Astrocyte (in vitro differentiated cells and primary cell): ENCODE measurements at regions not wholly inside any gene's neighbourhood (a gene's known extent, or its start where the extent isn't known, plus 50 kb on each side); places are given as distances from the start of the nearest gene placed in this dataset.
A peak's percentile ranks its signal among the peaks of the same experiment; 100 is the strongest.

Source experiments
- DNase-seq: peaks from one replicate; pipeline ENCODE4 v3.0.0-alpha.2; 2010; ENCODE audit warnings: low read depth
- FAIRE-seq: peaks from 2 replicates; lab custom pipeline; 2011; peaks lifted over from hg19 to GRCh38; lab: Jason Lieb, UNC
- H2AFZ ChIP-seq: 2 replicates; pipeline ENCODE4 v1.6.0; 2012; ENCODE audit warnings: low read depth, low read length, inconsistent platforms
- H3K27ac ChIP-seq: 2 replicates; pipeline ENCODE4 v1.5.1; 2011; ENCODE audit warnings: low read depth, low read length, inconsistent platforms
- H3K27me3 ChIP-seq: 2 replicates; pipeline ENCODE4 v1.6.0; 2011; ENCODE audit warnings: low read length, inconsistent platforms; ENCODE audit not compliant: insufficient read depth
- H3K36me3 ChIP-seq: 2 replicates; pipeline ENCODE4 v1.5.1; 2011; ENCODE audit warnings: low read length, inconsistent platforms; ENCODE audit not compliant: insufficient read depth
- H3K4me1 ChIP-seq: 2 replicates; pipeline ENCODE4 v1.5.1; 2011; ENCODE audit warnings: low read length, inconsistent platforms; ENCODE audit not compliant: insufficient read depth
- H3K4me2 ChIP-seq: 2 replicates; pipeline ENCODE4 v1.6.0; 2012; ENCODE audit warnings: low read length, inconsistent platforms
- H3K4me3 ChIP-seq: 2 replicates; pipeline ENCODE4 v1.5.1; 2011; ENCODE audit warnings: low read depth, mild to moderate bottlenecking, low read length, inconsistent platforms; ENCODE audit not compliant: insufficient read depth
- H3K79me2 ChIP-seq: 2 replicates; pipeline ENCODE4 v1.6.0; 2012; ENCODE audit warnings: mild to moderate bottlenecking, low read length, inconsistent platforms; ENCODE audit not compliant: insufficient read depth
- H3K9ac ChIP-seq: 2 replicates; pipeline ENCODE4 v1.6.0; 2012; ENCODE audit warnings: mild to moderate bottlenecking, low read length, inconsistent platforms
- H3K9me3 ChIP-seq: 2 replicates; pipeline ENCODE4 v1.5.1; 2012; ENCODE audit warnings: low read depth, mild to moderate bottlenecking, low read length, inconsistent platforms; ENCODE audit not compliant: insufficient read depth
- H4K20me1 ChIP-seq: 2 replicates; pipeline ENCODE4 v1.6.0; 2012; ENCODE audit warnings: low read length, inconsistent platforms; ENCODE audit not compliant: insufficient read depth
- H3K27ac Mint-ChIP-seq: one replicate; pipeline ENCODE4 v1.8.0; 2021; ENCODE audit warnings: mild to moderate bottlenecking, mixed read lengths; ENCODE audit not compliant: unreplicated experiment
- H3K27me3 Mint-ChIP-seq: one replicate; pipeline ENCODE4 v1.8.0; 2021; ENCODE audit warnings: low read depth, mixed read lengths; ENCODE audit not compliant: unreplicated experiment
- H3K36me3 Mint-ChIP-seq: one replicate; pipeline ENCODE4 v1.8.0; 2021; ENCODE audit warnings: low read depth, mixed read lengths; ENCODE audit not compliant: unreplicated experiment
- H3K4me1 Mint-ChIP-seq: one replicate; pipeline ENCODE4 v1.8.0; 2021; ENCODE audit warnings: low read depth, mixed read lengths; ENCODE audit not compliant: unreplicated experiment
- H3K4me3 Mint-ChIP-seq: one replicate; pipeline ENCODE4 v1.8.0; 2021; ENCODE audit warnings: mild to moderate bottlenecking, moderate library complexity, mixed read lengths; ENCODE audit not compliant: unreplicated experiment
- H3K9me3 Mint-ChIP-seq: one replicate; pipeline ENCODE4 v1.8.0; 2021; ENCODE audit warnings: mild to moderate bottlenecking, mixed read lengths; ENCODE audit not compliant: unreplicated experiment
- EZH2 ChIP-seq: IDR thresholded peaks from 2 replicates; pipeline ENCODE4 v1.6.1; 2012; ENCODE audit warnings: mild to moderate bottlenecking, low read length, inconsistent platforms; ENCODE audit not compliant: insufficient read depth
- TF ChIP-seq, protein P1 (sequence below): IDR thresholded peaks from 2 replicates; pipeline ENCODE4 v1.5.1; 2011; ENCODE audit warnings: low read depth, mild to moderate bottlenecking, inconsistent platforms, low read length, moderate library complexity; ENCODE audit not compliant: insufficient read depth

DNA sequence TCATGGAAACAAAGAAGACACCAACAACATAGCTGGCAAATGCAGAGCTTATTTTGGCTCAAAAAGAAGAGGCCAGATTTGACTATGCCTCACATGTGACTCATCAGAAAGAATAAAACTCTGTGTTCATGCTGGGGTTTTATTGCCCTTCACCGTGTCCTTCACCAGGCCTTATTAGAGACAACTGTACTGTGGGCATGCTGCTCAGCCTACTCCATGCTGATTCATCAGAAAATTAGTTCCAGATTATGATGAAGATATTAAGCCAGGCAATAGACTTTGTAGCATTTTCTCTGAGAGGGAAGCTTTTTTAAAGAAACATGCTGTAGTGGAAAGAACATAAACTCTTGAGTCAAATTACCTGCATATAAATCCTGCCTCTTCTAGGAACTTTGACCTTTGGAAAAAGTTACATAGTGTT is 89.8 kb downstream of the CYB561 start:
- Mint-ChIP-seq H3K4me1 (peaks cover 26% of the 10 kb centered on the region), H3K9me3 (no peaks in the 10 kb centered on the region), H3K27me3 (no peaks in the 10 kb centered on the region), H3K4me3 (no peak overlapping the region), H3K36me3 (peaks cover 15% of the 10 kb centered on the region), H3K27ac (peak overlapping the region; percentile 70)
- Histone ChIP-seq H3K9ac (peak overlapping the region; percentile 24), H3K36me3 (no peaks in the 10 kb centered on the region), H3K79me2 (peaks cover 3% of the 10 kb centered on the region), H3K27me3 (no peaks in the 10 kb centered on the region), H3K4me1 (peaks cover 34% of the 10 kb centered on the region), H4K20me1 (peaks cover 3% of the 10 kb centered on the region), H3K27ac (peak overlapping the region; percentile 81), H3K4me2 (peak overlapping the region; percentile 72), H3K4me3 (no peak overlapping the region), H3K9me3 (no peaks in the 10 kb centered on the region), H2AFZ (no peak overlapping the region)
- peak; percentile 88 for FAIRE-seq
- DNase-seq: peak; percentile 90
- TF ChIP-seq, protein P1, sequence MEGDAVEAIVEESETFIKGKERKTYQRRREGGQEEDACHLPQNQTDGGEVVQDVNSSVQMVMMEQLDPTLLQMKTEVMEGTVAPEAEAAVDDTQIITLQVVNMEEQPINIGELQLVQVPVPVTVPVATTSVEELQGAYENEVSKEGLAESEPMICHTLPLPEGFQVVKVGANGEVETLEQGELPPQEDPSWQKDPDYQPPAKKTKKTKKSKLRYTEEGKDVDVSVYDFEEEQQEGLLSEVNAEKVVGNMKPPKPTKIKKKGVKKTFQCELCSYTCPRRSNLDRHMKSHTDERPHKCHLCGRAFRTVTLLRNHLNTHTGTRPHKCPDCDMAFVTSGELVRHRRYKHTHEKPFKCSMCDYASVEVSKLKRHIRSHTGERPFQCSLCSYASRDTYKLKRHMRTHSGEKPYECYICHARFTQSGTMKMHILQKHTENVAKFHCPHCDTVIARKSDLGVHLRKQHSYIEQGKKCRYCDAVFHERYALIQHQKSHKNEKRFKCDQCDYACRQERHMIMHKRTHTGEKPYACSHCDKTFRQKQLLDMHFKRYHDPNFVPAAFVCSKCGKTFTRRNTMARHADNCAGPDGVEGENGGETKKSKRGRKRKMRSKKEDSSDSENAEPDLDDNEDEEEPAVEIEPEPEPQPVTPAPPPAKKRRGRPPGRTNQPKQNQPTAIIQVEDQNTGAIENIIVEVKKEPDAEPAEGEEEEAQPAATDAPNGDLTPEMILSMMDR: no peak

DNA sequence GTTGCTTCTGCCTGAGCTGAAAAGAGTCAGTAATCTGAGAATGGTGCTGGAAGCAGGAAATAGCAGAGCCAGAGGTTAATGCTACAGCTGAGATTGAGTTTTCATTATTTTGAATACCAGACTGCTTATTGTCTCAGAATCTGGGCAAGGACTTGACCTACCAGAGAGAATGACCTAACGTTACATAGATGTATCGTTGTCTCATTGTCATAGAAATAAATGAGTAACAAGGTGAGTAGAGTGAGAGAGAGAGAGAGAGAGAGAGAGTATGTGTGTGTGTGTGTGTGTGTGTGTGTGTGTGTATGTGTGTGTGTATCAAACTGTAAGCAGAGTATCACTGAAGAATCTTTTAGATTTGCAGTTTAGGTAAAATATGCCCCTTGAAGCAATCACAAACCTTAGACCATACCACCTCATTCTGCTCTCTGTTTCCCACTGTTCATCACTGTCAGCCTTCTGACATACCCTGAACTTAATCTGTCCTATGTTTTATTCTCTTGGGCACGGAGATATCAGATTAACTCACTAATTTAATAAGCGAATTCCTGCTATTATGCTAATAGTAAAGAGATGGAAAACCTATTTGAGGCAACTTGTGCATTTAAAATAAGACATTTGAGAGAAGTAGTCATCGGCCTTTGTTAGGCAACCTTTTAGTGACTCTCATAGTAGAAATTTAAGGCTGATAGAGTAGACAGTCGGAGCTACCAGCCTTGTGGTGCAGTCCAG is 87.8 kb downstream of the CYB561 start:
- DNase-seq (peak; percentile 98), FAIRE-seq (peak; percentile 94)
- H3K4me1 Mint-ChIP-seq: peaks cover 26% of the 10 kb centered on the region
- H3K27me3 Mint-ChIP-seq: no peaks in the 10 kb centered on the region
- Histone ChIP-seq H3K79me2 (peaks cover 3% of the 10 kb centered on the region), H2AFZ (no peak overlapping the region), H3K9me3 (peaks cover 5% of the 10 kb centered on the region), H4K20me1 (peaks cover 3% of the 10 kb centered on the region), H3K4me1 (peaks cover 34% of the 10 kb centered on the region), H3K36me3 (peaks cover 4% of the 10 kb centered on the region), H3K4me2 (peak overlapping the region; percentile 72), H3K27me3 (no peaks in the 10 kb centered on the region), H3K9ac (peak overlapping the region; percentile 66), H3K27ac (peak overlapping the region; percentile 81), H3K4me3 (peak overlapping the region; percentile 11)
- H3K4me3 Mint-ChIP-seq: no peak overlapping the region
- H3K27ac Mint-ChIP-seq: peak overlapping the region; percentile 64
- no peak for TF ChIP-seq EZH2
- TF ChIP-seq, protein P1: no peak
- H3K36me3 Mint-ChIP-seq: peaks cover 21% of the 10 kb centered on the region
- no peaks in the 10 kb centered on the region for H3K9me3 Mint-ChIP-seq

DNA sequence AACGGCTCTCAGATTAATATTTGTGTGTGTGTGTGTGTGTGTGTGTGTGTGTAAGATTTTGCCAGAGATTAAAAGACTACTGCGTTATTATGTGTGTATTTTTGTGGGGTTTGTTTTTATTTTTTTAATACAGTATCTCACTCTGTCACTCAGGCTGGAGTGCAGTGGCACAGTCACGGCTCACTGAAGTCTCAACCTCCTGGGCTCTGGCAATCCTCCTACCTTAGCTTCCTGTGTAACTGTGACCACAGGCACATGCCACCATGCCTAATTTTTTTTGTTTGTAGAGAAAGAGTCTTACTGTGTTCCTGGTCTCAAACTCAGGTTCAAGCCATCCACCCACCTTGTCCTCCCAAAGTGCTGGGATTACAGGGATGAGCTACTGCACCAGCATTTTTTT is 87.2 kb downstream of the CYB561 start:
- H3K9ac ChIP-seq: peak overlapping the region; percentile 66
- H2AFZ ChIP-seq: no peak overlapping the region
- Mint-ChIP-seq H3K4me3 (no peak overlapping the region), H3K27me3 (no peaks in the 10 kb centered on the region), H3K36me3 (peaks cover 22% of the 10 kb centered on the region), H3K9me3 (no peaks in the 10 kb centered on the region), H3K27ac (no peak overlapping the region), H3K4me1 (peaks cover 26% of the 10 kb centered on the region)
- H3K27ac ChIP-seq: peak overlapping the region; percentile 81
- DNase-seq: no peak
- no peak for TF ChIP-seq EZH2
- TF ChIP-seq, protein P1: no peak
- FAIRE-seq: no peak
- H3K27me3 ChIP-seq: no peaks in the 10 kb centered on the region
- peak overlapping the region; percentile 72 for H3K4me2 ChIP-seq
- peaks cover 4% of the 10 kb centered on the region for H3K36me3 ChIP-seq
- H4K20me1 ChIP-seq: peaks cover 3% of the 10 kb centered on the region
- peaks cover 5% of the 10 kb centered on the region for H3K9me3 ChIP-seq
- peaks cover 34% of the 10 kb centered on the region for H3K4me1 ChIP-seq
- peaks cover 3% of the 10 kb centered on the region for H3K79me2 ChIP-seq
- H3K4me3 ChIP-seq: no peak overlapping the region
